ENCODE measurements at regions not wholly inside any gene's neighbourhood (a gene's known extent, or its start where the extent isn't known, plus 50 kb on each side); places are given as distances from the start of the nearest gene placed in this dataset.
"Not testable (repeated sequence)": the region's sequence is repeated elsewhere in the genome, so short reads cannot be mapped to it uniquely, and the experiment has no call there.

- TF ChIP-seq EZH2 (IDR thresholded peaks at IDR 0.05; ENCODE audit: low read length, missing control alignments); CTCF (conservative IDR thresholded peaks at IDR 0.05 in 1 of 2, IDR thresholded peaks at IDR 0.05 in 1 of 2; ENCODE audit: low read depth in 1 of 2, low read length in 2 of 2): not testable (repeated sequence)
These were observed 62.8 kb downstream of the RPS24 start for GRCh38 chr10:78096486-78096885.
